GM23338 (cell line): ENCODE measurements at regions not wholly inside any gene's neighbourhood (a gene's known extent, or its start where the extent isn't known, plus 50 kb on each side); places are given as distances from the start of the nearest gene placed in this dataset.

Experiments used
- CREB1 ChIP-seq: fragments of 250-450 bp; sonication (Bioruptor Pico); IDR thresholded peaks from 2 replicates; pipeline ENCODE4 v1.5.0; 2020; ENCODE audit warnings: low read depth, mild to moderate bottlenecking, moderate library complexity
- EZH2 ChIP-seq: fragments of 200-600 bp; sonication (generic); IDR thresholded peaks from one replicate; pipeline ENCODE4 v1.8.0; 2017; ENCODE audit warnings: antibody characterized with exemption, mild to moderate bottlenecking, low read depth; ENCODE audit not compliant: unreplicated experiment
- EZH2phosphoT487 ChIP-seq: fragments of 200-600 bp; sonication (generic); IDR thresholded peaks from one replicate; pipeline ENCODE4 v1.8.1; 2018; ENCODE audit warnings: antibody characterized with exemption; ENCODE audit not compliant: unreplicated experiment
- JUNB ChIP-seq: IDR thresholded peaks from one replicate; pipeline ENCODE4 v1.6.1; 2016; ENCODE audit warnings: antibody characterized with exemption; ENCODE audit not compliant: unreplicated experiment
- NANOG ChIP-seq: IDR thresholded peaks from 2 replicates; pipeline ENCODE4 v1.6.1; 2016; ENCODE audit warnings: antibody characterized with exemption, borderline replicate concordance
- POLR2AphosphoS5 ChIP-seq: IDR thresholded peaks from 2 replicates; pipeline ENCODE4 v1.6.1; 2016; ENCODE audit warnings: antibody characterized with exemption, low read depth
- STAT1 ChIP-seq: IDR thresholded peaks from one replicate; pipeline ENCODE4 v1.6.1; 2016; ENCODE audit warnings: antibody characterized with exemption; ENCODE audit not compliant: unreplicated experiment
- ZNF114 ChIP-seq: fragments of 250-450 bp; sonication (Bioruptor Pico); IDR thresholded peaks from 2 replicates; pipeline ENCODE4 v1.5.0; 2020; ENCODE audit warnings: mild to moderate bottlenecking, moderate library complexity
- ZNF331 ChIP-seq: fragments of 250-450 bp; sonication (Bioruptor Pico); IDR thresholded peaks from 2 replicates; pipeline ENCODE4 v1.5.0; 2020; ENCODE audit warnings: low read depth, mild to moderate bottlenecking, moderate library complexity
- TF ChIP-seq, protein P1 (sequence below), 2 experiments: fragments of 200-600 bp in 1 of 2; sonication (generic) in 1 of 2; conservative IDR thresholded peaks; 2 replicates each; pipeline versions ENCODE4 v1.5.1 to v1.6.1; 2016 to 2017; ENCODE audit warnings: antibody characterized with exemption in 2 of 2, low read depth in 2 of 2, mild to moderate bottlenecking in 2 of 2, moderate library complexity in 1 of 2
- TF ChIP-seq, protein P2 (sequence below): IDR thresholded peaks from 2 replicates; pipeline ENCODE4 v1.6.1; 2016; ENCODE audit warnings: antibody characterized with exemption
- TF ChIP-seq, protein P3 (sequence below): IDR thresholded peaks from one replicate; pipeline ENCODE4 v1.6.1; 2018; ENCODE audit warnings: antibody characterized with exemption; ENCODE audit not compliant: unreplicated experiment

DNA sequence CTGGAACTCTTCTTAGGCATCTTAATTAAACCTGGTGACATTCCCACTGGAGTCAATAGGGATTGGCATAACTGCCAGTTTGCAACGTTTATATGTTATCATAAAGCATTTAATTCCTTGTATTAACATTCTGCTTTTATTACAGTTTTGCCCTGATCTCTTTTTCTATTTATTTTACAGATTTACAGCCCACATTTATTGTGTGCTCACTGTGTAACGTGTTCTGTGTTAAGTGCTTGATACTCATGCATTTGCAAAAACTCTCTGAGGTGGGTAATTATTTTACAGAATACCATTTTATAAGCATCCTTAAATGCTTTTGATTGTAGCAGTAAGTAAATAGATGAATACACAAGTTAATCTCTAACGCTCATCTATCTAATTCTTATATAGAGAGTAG is 341.5 kb upstream of the FAR2 start:
- TF ChIP-seq, protein P1, sequence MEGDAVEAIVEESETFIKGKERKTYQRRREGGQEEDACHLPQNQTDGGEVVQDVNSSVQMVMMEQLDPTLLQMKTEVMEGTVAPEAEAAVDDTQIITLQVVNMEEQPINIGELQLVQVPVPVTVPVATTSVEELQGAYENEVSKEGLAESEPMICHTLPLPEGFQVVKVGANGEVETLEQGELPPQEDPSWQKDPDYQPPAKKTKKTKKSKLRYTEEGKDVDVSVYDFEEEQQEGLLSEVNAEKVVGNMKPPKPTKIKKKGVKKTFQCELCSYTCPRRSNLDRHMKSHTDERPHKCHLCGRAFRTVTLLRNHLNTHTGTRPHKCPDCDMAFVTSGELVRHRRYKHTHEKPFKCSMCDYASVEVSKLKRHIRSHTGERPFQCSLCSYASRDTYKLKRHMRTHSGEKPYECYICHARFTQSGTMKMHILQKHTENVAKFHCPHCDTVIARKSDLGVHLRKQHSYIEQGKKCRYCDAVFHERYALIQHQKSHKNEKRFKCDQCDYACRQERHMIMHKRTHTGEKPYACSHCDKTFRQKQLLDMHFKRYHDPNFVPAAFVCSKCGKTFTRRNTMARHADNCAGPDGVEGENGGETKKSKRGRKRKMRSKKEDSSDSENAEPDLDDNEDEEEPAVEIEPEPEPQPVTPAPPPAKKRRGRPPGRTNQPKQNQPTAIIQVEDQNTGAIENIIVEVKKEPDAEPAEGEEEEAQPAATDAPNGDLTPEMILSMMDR (conservative IDR thresholded peaks at IDR 0.05; ENCODE audit: low read depth in 2 of 2): no peak
- no peak for TF ChIP-seq EZH2
- TF ChIP-seq, protein P2, sequence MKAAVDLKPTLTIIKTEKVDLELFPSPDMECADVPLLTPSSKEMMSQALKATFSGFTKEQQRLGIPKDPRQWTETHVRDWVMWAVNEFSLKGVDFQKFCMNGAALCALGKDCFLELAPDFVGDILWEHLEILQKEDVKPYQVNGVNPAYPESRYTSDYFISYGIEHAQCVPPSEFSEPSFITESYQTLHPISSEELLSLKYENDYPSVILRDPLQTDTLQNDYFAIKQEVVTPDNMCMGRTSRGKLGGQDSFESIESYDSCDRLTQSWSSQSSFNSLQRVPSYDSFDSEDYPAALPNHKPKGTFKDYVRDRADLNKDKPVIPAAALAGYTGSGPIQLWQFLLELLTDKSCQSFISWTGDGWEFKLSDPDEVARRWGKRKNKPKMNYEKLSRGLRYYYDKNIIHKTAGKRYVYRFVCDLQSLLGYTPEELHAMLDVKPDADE: no peak
- no peak for TF ChIP-seq EZH2phosphoT487
- TF ChIP-seq, protein P3, sequence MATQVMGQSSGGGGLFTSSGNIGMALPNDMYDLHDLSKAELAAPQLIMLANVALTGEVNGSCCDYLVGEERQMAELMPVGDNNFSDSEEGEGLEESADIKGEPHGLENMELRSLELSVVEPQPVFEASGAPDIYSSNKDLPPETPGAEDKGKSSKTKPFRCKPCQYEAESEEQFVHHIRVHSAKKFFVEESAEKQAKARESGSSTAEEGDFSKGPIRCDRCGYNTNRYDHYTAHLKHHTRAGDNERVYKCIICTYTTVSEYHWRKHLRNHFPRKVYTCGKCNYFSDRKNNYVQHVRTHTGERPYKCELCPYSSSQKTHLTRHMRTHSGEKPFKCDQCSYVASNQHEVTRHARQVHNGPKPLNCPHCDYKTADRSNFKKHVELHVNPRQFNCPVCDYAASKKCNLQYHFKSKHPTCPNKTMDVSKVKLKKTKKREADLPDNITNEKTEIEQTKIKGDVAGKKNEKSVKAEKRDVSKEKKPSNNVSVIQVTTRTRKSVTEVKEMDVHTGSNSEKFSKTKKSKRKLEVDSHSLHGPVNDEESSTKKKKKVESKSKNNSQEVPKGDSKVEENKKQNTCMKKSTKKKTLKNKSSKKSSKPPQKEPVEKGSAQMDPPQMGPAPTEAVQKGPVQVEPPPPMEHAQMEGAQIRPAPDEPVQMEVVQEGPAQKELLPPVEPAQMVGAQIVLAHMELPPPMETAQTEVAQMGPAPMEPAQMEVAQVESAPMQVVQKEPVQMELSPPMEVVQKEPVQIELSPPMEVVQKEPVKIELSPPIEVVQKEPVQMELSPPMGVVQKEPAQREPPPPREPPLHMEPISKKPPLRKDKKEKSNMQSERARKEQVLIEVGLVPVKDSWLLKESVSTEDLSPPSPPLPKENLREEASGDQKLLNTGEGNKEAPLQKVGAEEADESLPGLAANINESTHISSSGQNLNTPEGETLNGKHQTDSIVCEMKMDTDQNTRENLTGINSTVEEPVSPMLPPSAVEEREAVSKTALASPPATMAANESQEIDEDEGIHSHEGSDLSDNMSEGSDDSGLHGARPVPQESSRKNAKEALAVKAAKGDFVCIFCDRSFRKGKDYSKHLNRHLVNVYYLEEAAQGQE: no peak
- no peak for TF ChIP-seq POLR2AphosphoS5
- TF ChIP-seq CREB1: no peak
- TF ChIP-seq STAT1: no peak
- TF ChIP-seq JUNB: no peak
- no peak for TF ChIP-seq NANOG
- TF ChIP-seq ZNF114: no peak
- TF ChIP-seq ZNF331: no peak
